ENCODE measurements at regions not wholly inside any gene's neighbourhood (a gene's known extent, or its start where the extent isn't known, plus 50 kb on each side); places are given as distances from the start of the nearest gene placed in this dataset.

DNA sequence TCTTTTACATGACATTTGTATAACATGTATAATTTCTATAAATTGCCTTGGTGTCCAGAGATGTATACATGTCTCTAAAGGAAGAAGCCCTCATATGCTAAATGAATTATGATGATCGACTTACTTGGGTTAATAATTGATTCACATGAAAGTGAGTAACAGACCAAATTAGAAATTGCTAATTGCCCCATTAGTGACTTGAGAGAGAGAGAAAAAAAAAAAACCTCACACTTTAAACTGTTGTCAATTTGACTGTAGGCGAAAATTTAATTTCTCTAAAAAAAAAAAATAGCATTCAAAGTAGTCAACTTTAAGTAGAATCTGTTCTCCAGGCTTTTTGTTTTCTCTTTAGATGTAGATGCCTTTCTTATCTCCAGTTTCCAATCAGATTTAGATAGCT lies 383.3 kb downstream of the SH2D4B start:
- Mint-ChIP-seq H3K4me3 (no peak overlapping the region), H3K4me1 (no peaks in the 10 kb centered on the region), H3K9me3 (no peaks in the 10 kb centered on the region), H3K27me3 (peaks cover 5% of the 10 kb centered on the region), H3K36me3 (no peaks in the 10 kb centered on the region), H3K27ac (no peak overlapping the region)
- CTCF ChIA-PET: interaction anchor here (1.1 to 5.1 kb wide), 2 partner anchors 221 to 476 kb away, joined by 3 to 27 read pairs; no protein-coding TSS in a partner anchor
- DNase-seq: no peak

DNA sequence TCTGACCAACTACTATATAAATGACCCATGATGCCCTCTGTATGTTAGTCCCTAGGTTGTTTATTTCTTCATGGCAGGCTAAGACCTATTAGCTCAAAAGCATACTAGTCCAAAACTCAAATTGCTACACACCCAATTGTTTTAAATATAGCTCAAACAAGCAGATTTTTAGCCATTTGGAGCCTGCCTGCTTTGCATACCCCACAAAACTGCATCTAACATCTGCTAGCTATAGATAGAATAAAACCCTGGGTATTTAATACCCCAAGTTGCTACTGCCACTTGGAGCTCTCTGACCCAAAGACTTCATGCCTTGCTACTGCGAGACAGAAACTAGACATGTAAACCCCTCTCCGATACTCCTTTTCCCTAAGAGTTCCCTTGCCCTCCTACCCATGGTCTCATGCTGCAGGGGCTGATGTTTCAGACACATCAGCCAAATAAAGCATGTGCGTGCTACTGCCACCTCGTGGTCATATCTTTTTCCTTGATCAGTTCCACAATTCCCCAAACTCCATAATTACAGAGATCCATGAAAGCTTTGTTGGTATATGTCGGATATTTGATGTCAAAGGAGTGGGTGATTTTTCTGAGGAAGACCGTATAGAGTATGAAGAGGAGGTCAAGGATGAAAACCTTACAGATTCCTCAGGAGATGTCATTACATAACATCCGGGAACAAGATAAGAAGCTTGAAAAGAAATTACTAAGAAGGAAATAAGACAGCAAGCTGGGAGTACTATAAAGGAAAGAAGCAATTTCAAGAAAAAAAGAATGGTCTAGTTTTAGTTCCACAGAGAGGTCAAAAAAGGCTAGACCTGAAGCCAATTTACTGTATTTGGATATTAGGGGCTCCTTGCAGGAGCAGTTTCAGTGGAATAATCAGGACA lies 386.6 kb downstream of the SH2D4B start:
- Mint-ChIP-seq H3K4me1 (no peaks in the 10 kb centered on the region), H3K9me3 (no peaks in the 10 kb centered on the region), H3K4me3 (no peak overlapping the region), H3K36me3 (no peaks in the 10 kb centered on the region), H3K27me3 (peaks cover 5% of the 10 kb centered on the region), H3K27ac (no peak overlapping the region)
- CTCF ChIA-PET: interaction anchor here (0.6 to 5.1 kb wide), 13 partner anchors 9 to 480 kb away, joined by 3 to 27 read pairs (median 4); no protein-coding TSS in a partner anchor
- DNase-seq: peak; percentile 46

DNA sequence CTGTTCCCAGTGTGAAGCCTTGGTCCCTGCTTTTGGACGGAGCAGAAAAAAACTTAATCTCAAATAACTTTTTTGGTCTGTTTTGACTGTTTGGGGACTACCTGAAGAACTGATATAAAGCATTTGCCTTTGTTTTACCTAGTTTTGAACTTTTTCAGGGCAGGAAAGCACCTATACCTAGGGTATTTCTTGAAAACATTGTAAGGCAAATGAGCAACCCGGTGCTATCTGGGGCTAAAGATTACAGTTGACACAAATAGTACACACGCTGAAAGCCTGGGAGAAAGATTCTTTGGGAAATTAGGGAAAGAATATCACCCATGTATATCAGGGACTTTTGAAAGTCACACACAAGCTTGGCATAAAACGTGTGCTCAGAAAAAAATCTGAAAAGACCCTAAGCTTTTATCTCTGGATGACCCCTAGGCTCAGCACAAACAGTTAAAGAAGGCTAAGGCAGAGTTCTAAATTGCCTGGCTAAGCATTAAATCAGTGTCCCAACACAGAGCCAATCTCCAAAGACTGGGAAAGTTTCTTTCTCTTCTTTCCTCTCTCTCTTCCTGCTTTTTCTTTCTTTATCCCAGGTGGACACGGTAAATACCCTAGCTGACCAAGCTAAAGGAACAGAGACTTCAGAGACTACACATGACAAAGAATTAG lies 389.8 kb downstream of the SH2D4B start:
- CTCF ChIA-PET: no interaction called here
- H3K4me1 Mint-ChIP-seq: no peaks in the 10 kb centered on the region

DNA sequence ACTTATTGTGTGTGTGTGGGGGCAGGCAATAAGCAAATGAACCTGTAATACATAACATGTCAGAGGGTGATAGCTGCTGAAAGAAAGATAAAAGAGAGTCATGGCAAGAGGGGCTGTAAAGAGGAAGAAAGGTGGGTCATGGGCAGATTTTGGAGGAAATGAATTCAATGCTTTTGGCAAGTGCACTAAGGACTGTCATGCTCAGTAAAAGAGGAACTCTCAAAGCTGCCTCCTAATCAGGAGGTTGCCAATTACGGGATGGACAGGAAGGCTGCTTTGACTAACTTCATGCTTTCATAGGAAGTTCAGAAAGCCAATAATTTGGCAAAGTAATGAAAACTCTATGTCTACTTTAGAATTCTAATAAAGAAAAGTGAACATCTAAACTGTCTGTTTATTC lies 401.2 kb downstream of the SH2D4B start:
- DNase-seq: no peak
- Mint-ChIP-seq H3K4me1 (no peaks in the 10 kb centered on the region), H3K4me3 (no peak overlapping the region), H3K27me3 (no peaks in the 10 kb centered on the region), H3K36me3 (no peaks in the 10 kb centered on the region), H3K9me3 (no peaks in the 10 kb centered on the region), H3K27ac (no peak overlapping the region)
- CTCF ChIA-PET: no interaction called here

More for the DNA sequence above, 389.8 kb downstream of the SH2D4B start:
- Mint-ChIP-seq H3K36me3 (no peaks in the 10 kb centered on the region), H3K4me3 (no peak overlapping the region), H3K27ac (no peak overlapping the region), H3K27me3 (no peaks in the 10 kb centered on the region), H3K9me3 (no peaks in the 10 kb centered on the region)
- DNase-seq: no peak

DNA sequence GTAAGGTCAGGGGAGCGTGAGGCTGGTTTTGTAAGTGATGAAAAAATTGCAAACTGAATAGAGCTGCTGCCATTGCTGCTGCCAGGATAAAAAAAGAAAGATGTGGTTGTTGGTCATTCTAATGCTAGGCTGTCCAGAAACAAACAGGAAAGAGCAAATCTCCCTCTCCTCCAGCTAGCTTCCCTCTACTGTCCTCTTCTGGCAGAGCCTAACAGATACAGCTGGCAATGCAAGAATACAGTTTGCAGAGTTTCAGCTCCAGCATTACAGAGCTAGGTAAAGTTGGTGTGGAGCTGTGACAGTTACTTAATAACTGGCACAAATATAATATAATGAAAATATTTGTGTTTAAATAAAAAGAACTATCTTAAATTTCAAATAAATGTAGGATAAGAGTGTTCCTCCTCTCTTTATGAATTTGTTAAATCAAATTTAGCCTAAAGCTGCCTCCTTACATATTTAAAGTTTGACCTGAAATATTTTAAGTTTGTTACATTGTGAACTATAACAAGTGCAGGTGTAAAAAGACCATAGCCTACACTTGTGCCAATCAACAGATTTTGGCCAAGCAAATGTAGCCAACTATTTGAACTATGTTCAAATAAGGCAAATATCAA lies 407.7 kb downstream of the SH2D4B start:
- Mint-ChIP-seq H3K4me1 (no peaks in the 10 kb centered on the region), H3K27ac (no peak overlapping the region), H3K27me3 (peaks cover 4% of the 10 kb centered on the region), H3K36me3 (no peaks in the 10 kb centered on the region), H3K9me3 (no peaks in the 10 kb centered on the region), H3K4me3 (no peak overlapping the region)
- CTCF ChIA-PET: interaction anchor here (0.8 to 1.2 kb wide), 2 partner anchors 245 to 281 kb away, joined by 3 read pairs; no protein-coding TSS in a partner anchor
- DNase-seq: no peak

DNA sequence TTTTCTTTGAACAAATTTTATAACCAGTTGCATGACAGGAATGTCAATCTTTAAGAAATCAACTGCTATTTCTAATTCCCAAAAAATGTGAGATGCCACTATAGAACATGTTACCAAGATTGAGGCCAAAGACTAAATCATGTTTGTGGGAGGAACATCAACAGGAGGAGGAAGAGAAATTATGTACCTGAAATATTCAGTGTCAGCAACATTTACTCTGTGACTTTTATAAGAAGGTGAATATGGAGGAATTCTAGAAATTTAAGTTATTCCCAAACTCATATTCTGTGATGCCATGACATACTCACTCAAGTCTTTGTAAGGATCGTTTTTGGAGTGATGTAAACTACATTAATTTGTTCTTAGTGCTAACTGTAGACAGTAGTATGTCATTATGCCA lies 408.4 kb downstream of the SH2D4B start:
- H3K4me1 Mint-ChIP-seq: no peaks in the 10 kb centered on the region
- DNase-seq: no peak
- no peaks in the 10 kb centered on the region for H3K9me3 Mint-ChIP-seq
- no peak overlapping the region for H3K27ac Mint-ChIP-seq
- no peak overlapping the region for H3K4me3 Mint-ChIP-seq
- CTCF ChIA-PET: no interaction called here
- H3K27me3 Mint-ChIP-seq: peaks cover 4% of the 10 kb centered on the region
- no peaks in the 10 kb centered on the region for H3K36me3 Mint-ChIP-seq

DNA sequence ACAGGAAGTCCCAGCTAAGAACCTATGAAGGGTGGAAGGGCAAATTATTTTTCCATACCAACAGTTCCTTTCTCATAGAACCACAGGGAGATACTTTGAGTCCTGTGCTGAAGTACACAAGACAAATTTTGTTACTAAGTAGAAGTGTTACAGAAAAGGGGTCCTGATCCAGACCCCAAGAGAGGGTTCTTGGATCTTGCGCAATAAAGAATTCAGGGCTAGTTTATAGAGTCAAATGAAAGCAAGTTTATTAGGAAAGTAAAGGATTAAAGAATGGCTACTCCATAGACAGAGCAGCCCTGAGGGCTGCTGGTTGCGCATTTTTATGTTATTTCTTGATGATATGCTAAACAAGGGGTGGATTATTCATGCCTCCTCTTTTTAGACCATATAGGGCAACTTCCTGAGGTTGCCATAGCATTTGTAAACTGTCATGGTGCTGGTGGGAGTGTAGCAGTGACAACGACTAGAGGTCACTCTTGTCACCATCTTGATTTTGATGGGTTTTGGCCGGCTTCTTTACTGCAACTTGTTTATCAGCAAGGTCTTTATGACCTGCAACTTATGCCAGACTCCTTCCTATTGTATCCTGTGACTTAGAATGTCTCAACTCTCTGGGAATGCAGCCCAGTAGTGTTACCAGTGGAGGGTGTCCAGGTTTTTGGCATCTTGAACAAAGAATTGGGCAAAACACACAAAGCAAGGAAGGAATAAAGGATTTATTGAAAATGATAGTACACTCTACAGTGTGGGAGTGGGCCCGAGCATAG lies 409.4 kb downstream of the SH2D4B start:
- Mint-ChIP-seq H3K27me3 (peaks cover 4% of the 10 kb centered on the region), H3K27ac (no peak overlapping the region), H3K4me1 (no peaks in the 10 kb centered on the region), H3K9me3 (no peaks in the 10 kb centered on the region), H3K36me3 (no peaks in the 10 kb centered on the region), H3K4me3 (no peak overlapping the region)
- DNase-seq: no peak
- CTCF ChIA-PET: no interaction called here

DNA sequence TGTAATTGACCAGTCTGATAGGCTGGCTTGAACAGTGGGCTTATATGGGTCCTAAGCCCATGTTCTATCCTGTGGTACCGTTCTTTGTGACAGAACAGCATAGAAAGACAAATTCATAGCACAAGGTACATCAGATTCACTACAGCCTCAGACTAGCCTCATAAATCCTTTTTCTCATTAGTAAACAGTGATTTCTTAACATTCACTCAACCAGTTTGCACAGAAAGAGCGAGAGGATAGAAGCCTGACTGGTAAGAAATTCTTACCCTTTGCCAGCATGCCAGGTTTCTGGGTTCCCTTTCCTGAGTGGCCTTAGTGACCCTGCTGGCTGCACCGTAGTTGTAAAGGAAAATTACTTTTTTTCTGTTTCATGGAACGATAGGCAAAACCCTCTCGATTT lies 412.1 kb downstream of the SH2D4B start:
- Mint-ChIP-seq H3K9me3 (no peaks in the 10 kb centered on the region), H3K36me3 (no peaks in the 10 kb centered on the region), H3K27me3 (no peaks in the 10 kb centered on the region), H3K4me1 (no peaks in the 10 kb centered on the region), H3K4me3 (no peak overlapping the region), H3K27ac (no peak overlapping the region)
- CTCF ChIA-PET: no interaction called here
- no peak for DNase-seq

DNA sequence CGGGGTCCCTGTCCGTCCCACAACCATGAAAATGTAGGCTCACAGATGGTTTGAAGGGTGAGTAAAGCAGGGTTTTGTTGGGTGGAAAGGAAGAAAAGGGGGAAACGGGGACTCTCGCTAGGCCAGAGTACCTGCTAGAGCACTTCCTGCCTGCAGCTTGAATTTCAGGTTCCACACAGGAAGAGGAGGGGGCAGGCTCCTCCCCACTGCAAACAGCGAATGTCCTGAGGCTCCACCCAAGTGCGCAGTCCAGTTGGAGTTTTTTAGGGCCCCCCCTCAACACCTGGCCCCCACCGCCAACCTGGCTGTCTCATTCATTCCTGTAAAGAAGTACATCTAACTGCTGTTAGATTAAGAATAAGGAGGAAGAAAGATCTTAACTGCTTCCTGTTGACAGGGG lies 414.7 kb downstream of the SH2D4B start:
- no peaks in the 10 kb centered on the region for H3K27me3 Mint-ChIP-seq
- H3K4me3 Mint-ChIP-seq: no peak overlapping the region
- H3K9me3 Mint-ChIP-seq: no peaks in the 10 kb centered on the region
- H3K4me1 Mint-ChIP-seq: no peaks in the 10 kb centered on the region
- H3K36me3 Mint-ChIP-seq: no peaks in the 10 kb centered on the region
- DNase-seq: no peak
- CTCF ChIA-PET: no interaction called here
- H3K27ac Mint-ChIP-seq: no peak overlapping the region

DNA sequence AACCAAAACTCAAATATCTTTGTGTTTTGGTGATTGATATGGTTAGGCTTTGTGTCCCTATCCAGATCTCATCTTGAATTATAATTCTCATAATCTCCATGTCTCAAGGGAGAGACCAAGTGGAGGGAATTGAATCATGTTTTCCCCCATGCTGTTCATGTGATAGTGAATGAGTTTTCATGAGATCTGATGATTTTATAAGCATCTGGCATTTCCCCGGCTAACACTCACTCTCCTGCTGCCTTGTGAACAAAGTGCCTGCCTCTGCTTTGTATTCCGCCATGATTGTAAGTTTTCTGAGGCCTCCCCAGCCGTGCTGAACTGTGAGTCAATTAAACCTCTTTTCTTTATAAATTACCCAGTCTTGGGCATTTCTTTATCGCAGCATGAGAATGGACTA lies 419.5 kb downstream of the SH2D4B start:
- H3K27me3 Mint-ChIP-seq: no peaks in the 10 kb centered on the region
- no peaks in the 10 kb centered on the region for H3K9me3 Mint-ChIP-seq
- CTCF ChIA-PET: no interaction called here
- H3K27ac Mint-ChIP-seq: no peak overlapping the region
- no peaks in the 10 kb centered on the region for H3K36me3 Mint-ChIP-seq
- DNase-seq: no peak
- H3K4me3 Mint-ChIP-seq: no peak overlapping the region
- no peaks in the 10 kb centered on the region for H3K4me1 Mint-ChIP-seq

DNA sequence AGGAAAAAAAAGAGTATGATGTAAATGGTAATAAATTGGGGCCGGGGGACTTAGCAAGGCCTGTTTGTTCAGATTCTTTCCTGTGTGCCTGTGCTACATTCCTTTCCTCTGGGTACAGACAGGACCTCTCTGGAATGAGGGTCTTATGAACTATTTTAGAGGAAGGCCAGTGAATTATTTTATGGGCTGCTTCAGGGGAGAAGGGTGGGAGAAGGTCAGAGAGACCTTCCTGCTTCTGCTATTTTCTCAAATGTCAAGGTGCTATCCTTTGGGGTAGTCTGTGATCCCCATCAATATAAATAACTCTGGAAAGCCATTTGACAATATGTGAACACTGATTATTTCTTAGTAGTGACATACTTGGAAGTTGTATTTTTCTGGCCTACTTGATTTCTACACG lies 426.5 kb downstream of the SH2D4B start:
- Mint-ChIP-seq H3K36me3 (no peaks in the 10 kb centered on the region), H3K4me1 (no peaks in the 10 kb centered on the region), H3K27ac (no peak overlapping the region), H3K27me3 (peaks cover 4% of the 10 kb centered on the region), H3K9me3 (no peaks in the 10 kb centered on the region), H3K4me3 (no peak overlapping the region)
- no peak for DNase-seq
- CTCF ChIA-PET: no interaction called here

DNA sequence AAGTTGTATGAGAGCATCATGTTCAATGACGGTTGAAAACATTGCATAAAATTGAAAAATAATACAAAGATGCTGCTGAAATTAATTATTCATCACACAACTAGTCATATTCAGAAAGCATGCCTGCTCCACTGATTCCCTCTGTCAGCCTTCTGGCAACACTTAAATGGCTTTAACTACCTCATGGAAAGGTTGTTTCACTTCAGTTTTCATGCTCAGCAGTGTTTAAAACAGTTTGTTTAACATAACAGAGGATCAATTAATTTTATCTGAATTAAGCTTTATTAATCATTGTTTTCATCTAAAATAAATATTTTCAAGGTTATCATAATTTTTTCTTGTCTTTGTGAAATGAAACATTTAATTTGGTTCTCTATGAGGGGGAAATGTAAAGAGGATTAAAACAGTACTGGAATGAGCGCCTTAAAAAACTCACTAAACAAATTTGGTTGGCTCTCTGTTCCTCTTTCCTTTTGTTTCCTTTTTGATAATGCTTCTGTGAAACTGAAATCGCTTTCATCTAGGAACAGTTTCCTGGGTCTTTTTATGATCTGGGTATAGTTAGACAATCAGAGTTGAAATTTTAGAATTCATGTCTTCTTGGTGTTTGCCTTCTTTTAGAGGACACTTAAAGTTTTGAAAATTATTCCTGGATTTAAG lies 427.4 kb downstream of the SH2D4B start:
- H3K4me1 Mint-ChIP-seq: no peaks in the 10 kb centered on the region
- no peak overlapping the region for H3K4me3 Mint-ChIP-seq
- no peaks in the 10 kb centered on the region for H3K36me3 Mint-ChIP-seq
- no peak overlapping the region for H3K27ac Mint-ChIP-seq
- H3K9me3 Mint-ChIP-seq: no peaks in the 10 kb centered on the region
- DNase-seq: no peak
- CTCF ChIA-PET: no interaction called here
- peaks cover 4% of the 10 kb centered on the region for H3K27me3 Mint-ChIP-seq

DNA sequence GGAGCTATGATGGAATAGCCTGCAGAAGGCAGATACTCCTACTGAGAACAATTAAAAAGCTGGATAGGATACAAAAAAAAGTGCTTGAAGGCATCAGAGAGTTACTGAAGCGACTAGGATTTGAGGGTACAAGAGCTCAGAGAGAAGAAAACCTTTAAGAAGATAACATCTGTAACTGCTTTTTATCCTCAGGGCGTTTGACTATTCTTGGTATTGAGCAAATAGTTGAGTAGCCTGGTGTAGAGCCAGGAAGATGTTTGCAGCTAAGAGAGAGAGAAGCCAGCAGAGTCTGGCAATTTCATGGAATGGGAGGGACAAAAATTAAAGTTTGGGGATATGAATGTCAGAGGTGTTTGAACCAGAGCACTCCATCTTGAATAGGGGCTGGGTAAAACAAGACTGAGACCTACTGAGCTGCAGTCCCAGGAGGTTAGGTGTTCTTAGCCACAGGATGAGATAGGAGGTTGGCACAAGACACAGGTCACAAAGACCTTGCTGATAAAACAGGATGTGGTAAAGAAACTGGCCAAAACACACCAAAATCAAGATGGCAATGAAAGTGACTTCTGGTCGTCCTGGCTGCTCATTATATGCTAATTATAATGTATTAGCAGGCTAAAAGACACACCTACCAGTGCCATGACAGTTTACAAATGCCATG lies 428.8 kb downstream of the SH2D4B start:
- CTCF ChIA-PET: no interaction called here
- Mint-ChIP-seq H3K4me1 (no peaks in the 10 kb centered on the region), H3K36me3 (no peaks in the 10 kb centered on the region), H3K27me3 (peaks cover 4% of the 10 kb centered on the region), H3K27ac (no peak overlapping the region), H3K9me3 (no peaks in the 10 kb centered on the region), H3K4me3 (no peak overlapping the region)
- DNase-seq: no peak

Data from activated naive CD4-positive, alpha-beta T cell treated with anti-CD3 and anti-CD28 coated beads, Interleukin-2, amount 10 ng/mL, durations not matched to agents 7 days and 5 days (primary cell).